NCI-H510A (cell line): ENCODE measurements at regions not wholly inside any gene's neighbourhood (a gene's known extent, or its start where the extent isn't known, plus 50 kb on each side); places are given as distances from the start of the nearest gene placed in this dataset.

Source experiments
- DNase-seq: peaks from one replicate; lab custom pipeline; 2025; lab: John Stamatoyannopoulos, UW

DNA sequence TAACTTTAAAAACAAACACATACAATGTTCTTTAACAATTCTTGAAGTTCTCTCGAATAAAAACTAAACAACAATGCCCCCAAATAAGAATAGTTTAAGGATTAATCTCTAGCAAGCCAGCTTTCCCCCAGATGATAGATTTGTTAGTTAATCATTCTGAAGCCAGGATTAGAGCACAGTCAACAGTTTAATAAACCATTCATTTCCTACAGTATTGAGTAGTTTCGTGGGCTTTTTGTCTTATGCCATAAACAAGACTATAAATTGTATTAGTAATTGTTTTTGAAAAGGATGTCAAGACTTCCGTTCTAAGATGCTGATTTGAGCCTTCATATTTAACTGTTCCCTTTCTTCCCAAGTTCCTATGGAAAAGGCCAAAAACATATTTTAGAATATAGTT is 136.6 kb downstream of the PIK3R1 start:
- no peak for DNase-seq

- DNase-seq: no peak
These were observed 138.0 kb downstream of the PIK3R1 start for GRCh38 chr5:68353605-68354004.

DNA sequence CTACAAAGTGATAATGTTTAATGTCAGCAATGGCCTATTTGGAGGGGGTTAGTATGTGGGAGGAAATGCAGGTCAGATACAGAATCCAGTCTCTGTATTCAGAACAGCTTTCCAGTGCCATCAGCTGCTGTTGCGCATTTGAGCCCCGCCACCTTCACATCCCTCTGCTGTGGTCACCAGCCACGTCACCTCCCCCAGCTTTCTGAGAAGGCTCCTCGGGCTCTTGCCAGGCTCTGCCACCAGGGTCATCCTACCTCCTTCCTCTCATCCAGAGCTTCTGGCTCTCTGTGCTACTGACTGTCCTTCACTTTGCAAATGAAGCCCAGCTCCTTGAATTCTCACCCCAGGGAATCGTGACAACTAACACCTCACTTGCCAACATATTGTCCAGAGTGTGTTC is 138.8 kb downstream of the PIK3R1 start:
- DNase-seq: no peak

GRCh38 chr5:68356216-68356615 is 140.7 kb downstream of the PIK3R1 start:
- no peak for DNase-seq

DNA sequence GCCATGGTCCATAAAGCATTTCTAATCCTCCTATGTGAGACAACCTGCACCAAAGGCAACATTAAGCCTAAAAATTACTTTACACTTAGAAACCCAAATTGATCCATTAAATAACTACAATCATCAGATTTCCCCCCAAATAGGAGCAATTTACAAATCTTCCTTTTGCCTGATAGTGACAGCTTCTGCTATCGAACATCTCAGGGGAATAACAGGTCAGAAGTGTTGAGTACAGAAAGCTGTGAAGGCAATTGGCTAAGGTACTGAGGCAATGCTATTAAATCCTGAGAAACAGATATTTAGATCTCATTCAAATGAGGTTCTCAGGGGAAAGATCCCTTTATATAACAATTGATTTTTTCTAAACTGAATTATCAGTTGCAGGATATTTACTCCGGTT is 141.1 kb downstream of the PIK3R1 start:
- DNase-seq: no peak

DNA sequence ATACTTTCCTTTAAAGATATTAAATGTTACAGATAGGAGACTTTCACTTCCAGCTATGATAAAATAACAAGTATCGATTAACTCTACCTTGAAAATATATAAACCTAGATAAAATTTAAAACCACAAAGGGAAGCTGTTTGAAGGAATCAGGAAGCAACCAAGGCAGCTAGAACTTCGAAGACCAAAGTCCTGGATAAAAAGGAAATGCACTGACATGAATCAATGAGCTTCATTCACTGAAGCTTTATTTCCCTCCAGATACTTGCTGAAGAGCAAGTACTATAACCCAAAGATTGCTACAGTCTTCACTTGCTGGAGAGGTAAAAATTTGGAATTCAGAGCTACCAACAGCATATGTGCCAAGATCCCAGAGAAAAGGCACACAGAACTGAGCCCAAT is 144.1 kb downstream of the PIK3R1 start:
- no peak for DNase-seq

- no peak for DNase-seq
These were observed 146.8 kb downstream of the PIK3R1 start for GRCh38 chr5:68362331-68362730.

- no peak for DNase-seq
These were observed 150.3 kb downstream of the PIK3R1 start for GRCh38 chr5:68365889-68366288.

DNA sequence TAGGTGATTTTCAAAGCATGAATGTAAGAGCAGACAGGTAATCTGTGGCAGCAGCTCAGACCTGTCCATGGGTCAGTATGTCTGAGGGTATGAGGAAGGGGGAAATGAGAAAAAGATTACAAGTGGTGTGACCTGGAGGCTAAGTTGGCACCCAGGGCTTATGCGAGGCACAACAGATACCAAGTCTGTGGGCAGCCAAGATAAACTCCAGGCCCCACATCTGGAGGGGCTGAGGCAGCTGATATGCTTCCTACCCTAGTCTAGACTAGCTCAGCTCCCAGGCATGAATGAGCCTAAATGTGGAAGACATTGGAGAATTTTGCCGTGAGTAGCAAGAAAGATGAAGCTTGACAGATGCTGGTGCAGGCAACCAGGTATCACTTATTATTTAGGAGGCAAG is 151.7 kb downstream of the PIK3R1 start:
- no peak for DNase-seq

DNA sequence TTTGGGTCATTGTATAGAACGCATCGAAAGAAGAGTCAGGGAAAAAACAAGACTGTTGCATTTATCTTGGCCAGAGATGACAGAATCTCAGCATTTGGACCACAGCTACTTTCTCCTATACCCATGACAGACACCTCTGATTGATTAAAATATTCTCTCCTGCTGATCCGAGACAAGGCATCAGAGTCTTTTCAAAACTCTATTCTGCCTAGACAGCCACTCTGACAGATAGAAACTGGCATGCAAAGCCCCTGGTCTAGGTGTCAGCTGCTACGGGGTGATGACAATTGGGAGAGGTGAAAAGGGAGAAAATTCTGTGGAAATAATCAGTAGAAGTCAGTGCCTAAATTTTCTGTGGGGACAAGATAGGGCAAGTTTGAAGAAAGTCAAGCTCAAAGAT is 152.2 kb downstream of the PIK3R1 start:
- DNase-seq: no peak

DNA sequence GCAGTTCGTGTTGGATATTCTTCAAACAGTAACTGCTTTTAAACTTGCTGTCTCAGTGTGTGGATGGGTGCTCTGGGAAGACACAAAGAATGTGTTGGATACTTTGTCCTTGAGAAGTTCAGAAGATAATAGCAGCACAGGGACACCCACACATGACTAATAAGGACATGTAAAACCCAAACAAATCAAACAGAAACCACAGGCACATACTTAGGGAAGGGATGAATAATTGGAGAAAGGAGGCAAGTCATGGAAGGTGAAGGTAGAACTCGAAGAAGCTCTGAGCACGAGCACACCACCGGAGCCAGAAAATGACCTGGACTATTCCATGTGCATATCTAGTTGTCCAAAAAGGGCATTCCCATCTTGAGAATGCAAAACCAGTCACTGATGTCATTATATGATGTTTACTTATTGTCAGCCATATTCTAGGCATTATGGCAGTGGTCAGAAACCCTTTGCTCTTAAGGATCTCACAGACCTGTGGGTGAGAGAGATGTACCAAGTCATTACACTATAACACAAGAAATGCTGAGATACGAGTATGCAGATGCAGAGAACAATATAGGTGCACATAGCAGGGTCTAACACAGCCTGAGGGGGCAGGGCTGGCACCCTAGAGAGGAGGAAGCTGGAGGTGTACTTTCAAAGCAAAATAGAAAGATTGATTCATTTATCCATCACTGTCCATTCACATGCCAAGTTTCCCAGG is 152.9 kb downstream of the PIK3R1 start:
- DNase-seq: no peak

GRCh38 chr5:68369023-68369359 is 153.4 kb downstream of the PIK3R1 start:
- no peak for DNase-seq

DNA sequence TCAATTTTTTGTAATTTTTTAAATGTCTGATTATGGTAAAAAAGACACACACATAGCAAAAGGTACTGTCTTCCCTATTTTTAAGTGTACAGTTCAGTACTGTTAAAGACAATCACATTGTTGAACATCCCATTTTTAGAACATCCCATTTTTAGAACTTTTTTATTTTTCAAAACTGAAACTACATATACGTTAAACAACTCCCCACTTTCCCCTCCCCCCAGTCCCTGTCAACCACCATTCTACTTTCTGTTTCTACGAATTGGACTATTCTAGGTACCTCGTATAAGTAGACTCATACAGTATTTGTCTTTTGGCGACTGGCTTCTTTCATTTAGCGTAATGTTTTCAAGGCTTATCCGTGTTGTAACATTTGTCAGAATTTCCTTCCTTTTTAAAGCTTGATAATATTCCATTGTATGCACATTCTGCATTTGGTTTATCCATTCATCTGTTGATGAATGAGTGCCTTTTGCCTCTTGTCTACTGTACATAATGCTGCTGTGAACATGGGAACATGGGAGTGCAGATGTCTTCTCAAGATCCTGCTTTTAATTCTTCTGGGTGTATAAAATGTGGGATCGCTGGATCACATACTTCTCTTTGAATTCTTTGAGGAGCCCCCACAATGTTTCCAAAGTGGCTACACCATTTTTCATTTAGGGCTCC is 154.0 kb downstream of the PIK3R1 start:
- no peak for DNase-seq

GRCh38 chr5:68370196-68370595 is 154.6 kb downstream of the PIK3R1 start:
- no peak for DNase-seq

DNA sequence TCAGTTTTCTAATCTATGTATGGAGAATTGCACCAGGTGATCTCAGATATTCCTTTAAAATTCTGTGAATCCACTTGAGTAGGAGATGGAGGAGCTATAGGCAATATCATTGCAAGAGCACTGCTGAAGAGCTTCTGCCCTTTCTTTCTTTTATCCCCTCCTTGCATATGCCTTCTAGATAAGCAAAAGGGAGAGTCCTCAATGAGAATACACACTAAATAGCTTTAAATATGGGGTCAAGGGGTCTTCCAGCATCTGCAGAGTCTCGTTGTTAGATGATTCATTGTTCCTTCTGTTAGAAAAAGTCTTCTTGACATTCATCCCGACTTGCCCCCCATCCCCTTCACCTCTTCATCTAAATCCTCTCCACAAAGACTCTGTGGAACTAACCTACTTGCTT is 156.1 kb downstream of the PIK3R1 start:
- DNase-seq: no peak

DNA sequence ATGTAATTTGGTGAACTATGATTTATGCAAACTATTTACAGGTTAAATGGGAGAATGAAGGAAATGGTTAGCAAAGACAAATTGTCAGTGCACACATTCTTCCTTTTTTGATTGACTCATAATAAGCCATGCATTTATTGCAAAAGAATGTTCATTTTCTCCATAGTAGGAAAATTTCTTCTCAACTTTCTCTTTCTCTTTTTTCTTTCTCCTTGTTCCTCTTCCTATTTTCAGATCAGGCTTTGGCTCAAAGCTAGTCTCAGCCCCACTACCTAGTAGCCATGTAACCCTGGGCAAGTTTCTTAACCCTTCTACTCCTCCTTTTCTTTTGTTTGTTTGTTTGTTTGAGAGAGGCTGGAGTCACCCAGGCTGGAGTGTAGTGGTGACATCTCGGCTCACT is 156.6 kb downstream of the PIK3R1 start:
- DNase-seq: no peak

DNA sequence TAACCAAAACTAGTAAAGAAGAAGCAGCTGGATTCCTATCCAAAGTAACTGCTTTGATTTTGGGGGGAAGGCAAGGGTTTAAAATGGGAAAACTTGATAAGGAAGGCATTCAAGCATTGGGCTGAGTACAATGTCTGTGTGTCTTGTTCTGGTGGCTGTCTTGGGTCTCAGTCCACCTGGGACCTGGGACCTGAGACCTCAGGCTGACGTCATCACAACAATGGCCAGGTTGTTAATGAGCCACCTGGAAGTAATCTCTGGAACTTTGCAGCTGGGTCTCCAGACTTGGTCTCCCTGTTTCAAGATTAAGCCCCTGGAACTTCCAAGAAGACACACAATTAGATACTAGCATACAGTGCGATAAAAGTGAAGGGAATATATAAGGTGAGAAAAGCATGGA is 157.5 kb downstream of the PIK3R1 start:
- no peak for DNase-seq

DNA sequence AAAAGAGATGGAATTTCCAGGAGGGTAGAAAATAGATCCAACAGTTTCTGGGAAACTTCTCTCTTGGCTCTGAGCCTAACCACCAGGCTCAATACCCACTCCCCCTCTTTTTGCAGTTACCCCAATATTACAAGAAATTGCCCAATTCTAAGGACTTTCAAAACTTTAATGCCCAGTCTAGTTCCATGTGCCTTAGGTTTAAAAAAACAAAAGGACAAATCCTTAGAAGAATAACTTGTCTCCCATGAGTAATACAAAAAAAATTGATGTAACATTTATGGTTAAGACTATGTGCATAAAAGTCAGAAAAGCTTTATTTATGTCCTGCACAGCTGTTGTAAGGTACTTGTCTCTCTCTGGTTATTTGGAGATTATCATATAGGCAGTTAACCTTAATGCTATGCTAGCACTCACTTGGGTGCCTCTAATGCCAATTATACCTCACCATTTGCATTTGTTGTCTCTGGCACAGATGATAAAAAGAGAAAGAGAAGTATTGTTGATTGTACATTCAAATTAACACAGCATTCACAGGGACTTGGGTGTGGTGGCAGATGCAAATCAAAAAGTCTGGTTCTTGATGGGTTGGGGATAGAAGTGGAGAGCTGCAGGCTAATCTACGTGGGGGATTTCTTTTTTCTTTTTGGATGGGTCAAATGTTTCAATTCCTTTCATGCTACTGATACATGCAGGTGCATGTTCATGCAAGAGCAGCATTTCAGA is 159.4 kb downstream of the PIK3R1 start:
- no peak for DNase-seq

GRCh38 chr5:68375540-68375939 is 160.0 kb downstream of the PIK3R1 start:
- DNase-seq: no peak

- DNase-seq: no peak
These were observed 161.4 kb downstream of the PIK3R1 start for GRCh38 chr5:68376935-68377334.

DNA sequence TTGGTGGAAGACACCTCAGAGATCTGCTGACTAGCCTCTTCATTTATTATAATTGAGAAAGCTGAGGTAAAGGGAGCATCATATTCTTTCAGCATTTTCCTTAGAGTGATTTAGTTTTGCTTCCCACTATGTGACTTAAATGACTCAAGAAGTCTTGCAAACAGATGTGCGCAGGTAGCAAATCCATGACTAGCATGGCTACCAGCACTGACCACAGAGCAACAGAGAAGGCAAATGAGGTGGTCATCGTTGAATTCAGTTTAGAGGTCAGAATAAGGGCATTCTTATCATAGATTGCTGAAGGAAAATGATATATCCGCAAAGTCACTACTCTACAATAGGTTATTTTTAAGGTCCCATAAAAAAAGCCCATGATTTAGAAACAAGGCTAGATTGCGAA is 162.2 kb downstream of the PIK3R1 start:
- no peak for DNase-seq

- no peak for DNase-seq
These were observed 162.8 kb downstream of the PIK3R1 start for GRCh38 chr5:68378204-68378820.
